ENCODE measurements at regions not wholly inside any gene's neighbourhood (a gene's known extent, or its start where the extent isn't known, plus 50 kb on each side); places are given as distances from the start of the nearest gene placed in this dataset.
"Not testable (repeated sequence)": the region's sequence is repeated elsewhere in the genome, so short reads cannot be mapped to it uniquely, and the experiment has no call there.

DNA sequence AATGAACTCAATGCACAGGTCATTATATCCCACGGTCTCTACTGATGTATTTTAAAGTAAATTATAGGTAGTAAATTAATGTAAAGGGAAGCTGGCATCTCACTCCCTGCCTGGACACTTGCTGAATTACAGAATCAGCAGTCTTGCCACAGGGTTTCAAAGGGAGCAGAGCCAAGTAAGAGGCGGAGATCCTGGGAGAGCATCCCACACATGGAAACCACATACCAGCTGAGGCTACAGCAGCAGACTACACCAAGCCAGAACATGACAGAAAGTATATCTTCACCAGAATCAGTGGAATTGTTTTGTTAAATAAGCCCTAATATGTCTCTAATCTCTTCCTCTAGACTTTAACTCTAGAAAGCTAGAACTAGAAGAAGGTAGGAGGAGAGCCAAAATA is 1689.2 kb upstream of the WWC1 start:
- Histone ChIP-seq H3K27ac (ENCODE audit: low read depth in 2 of 2, low read length in 2 of 2) (no peak overlapping the region), H3K9ac (ENCODE audit: low read depth in 1 of 2, low read length in 2 of 2) (no peak overlapping the region)

DNA sequence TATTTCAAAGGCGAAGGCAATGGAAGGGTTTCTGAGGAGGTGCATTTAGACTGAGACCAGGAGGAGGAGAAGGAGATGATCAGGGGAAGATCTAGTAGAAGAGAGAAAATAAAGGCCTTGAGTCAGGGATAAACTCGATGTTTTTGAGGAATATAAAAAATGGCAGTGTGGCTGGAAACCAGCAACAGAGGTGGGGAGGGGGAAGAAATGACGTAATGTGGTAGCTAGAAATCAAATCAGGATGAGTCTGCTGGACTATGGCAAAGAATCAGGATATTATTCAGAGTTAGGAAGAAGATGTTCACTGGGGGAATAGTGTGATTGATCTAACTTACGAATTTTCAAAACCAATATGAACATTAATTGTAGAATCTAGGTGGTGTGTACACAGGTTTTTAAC is 1673.9 kb upstream of the WWC1 start:
- Histone ChIP-seq H3K36me3 (ENCODE audit: control insufficient read depth in 2 of 2, insufficient read depth in 2 of 2, low read length in 2 of 2) (no peaks in the 10 kb centered on the region), H3K27ac (ENCODE audit: low read depth in 2 of 2, low read length in 2 of 2) (no peak overlapping the region), H3K9me3 (ENCODE audit: control insufficient read depth in 2 of 2, low read length in 2 of 2) (peaks cover 0 to 4% of the 10 kb centered on the region in 2 donors), H3K4me1 (ENCODE audit: control insufficient read depth in 2 of 2, insufficient read depth in 2 of 2, low read length in 2 of 2) (no peaks in the 10 kb centered on the region), H3K4me3 (ENCODE audit: low read length in 2 of 2) (no peak overlapping the region), H3K9ac (ENCODE audit: low read depth in 1 of 2, low read length in 2 of 2) (no peak overlapping the region), H3K27me3 (ENCODE audit: control insufficient read depth in 2 of 2, insufficient read depth in 2 of 2, low read length in 2 of 2) (no peaks in the 10 kb centered on the region)

More for the DNA sequence above, 1689.2 kb upstream of the WWC1 start:
- Histone ChIP-seq H3K9me3 (ENCODE audit: control insufficient read depth in 2 of 2, low read length in 2 of 2) (no peaks in the 10 kb centered on the region), H3K4me1 (ENCODE audit: control insufficient read depth in 2 of 2, insufficient read depth in 2 of 2, low read length in 2 of 2) (no peaks in the 10 kb centered on the region), H3K36me3 (ENCODE audit: control insufficient read depth in 2 of 2, insufficient read depth in 2 of 2, low read length in 2 of 2) (no peaks in the 10 kb centered on the region), H3K4me3 (ENCODE audit: low read length in 2 of 2) (no peak overlapping the region), H3K27me3 (ENCODE audit: control insufficient read depth in 2 of 2, insufficient read depth in 2 of 2, low read length in 2 of 2) (no peaks in the 10 kb centered on the region)

DNA sequence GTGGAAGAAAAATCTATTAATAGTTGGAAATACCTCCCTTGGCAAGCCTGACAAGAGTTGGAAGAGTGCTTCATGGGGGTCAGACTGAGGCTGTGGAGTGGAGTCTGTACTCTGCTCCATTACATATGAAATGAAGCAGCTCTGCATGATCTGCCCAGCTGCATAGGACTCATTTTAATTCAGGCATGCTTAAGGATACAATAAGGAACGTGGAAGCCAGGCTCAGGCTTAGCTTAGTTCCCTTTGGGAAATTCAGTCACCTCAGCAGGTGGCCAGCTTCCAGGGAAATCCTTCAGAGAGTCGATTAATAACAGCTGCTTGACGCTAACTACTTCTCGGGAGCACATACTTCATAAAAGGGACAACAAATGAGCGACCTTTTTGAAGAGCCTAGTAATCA is 1672.9 kb upstream of the WWC1 start:
- H3K9ac ChIP-seq (ENCODE audit: low read depth in 1 of 2, low read length in 2 of 2): no peak overlapping the region
- H3K4me1 ChIP-seq (ENCODE audit: control insufficient read depth in 2 of 2, insufficient read depth in 2 of 2, low read length in 2 of 2): no peaks in the 10 kb centered on the region
- H3K4me3 ChIP-seq (ENCODE audit: low read length in 2 of 2): no peak overlapping the region
- peaks cover 0 to 4% of the 10 kb centered on the region in 2 donors for H3K9me3 ChIP-seq (ENCODE audit: control insufficient read depth in 2 of 2, low read length in 2 of 2)
- no peaks in the 10 kb centered on the region for H3K27me3 ChIP-seq (ENCODE audit: control insufficient read depth in 2 of 2, insufficient read depth in 2 of 2, low read length in 2 of 2)
- no peak overlapping the region for H3K27ac ChIP-seq (ENCODE audit: low read depth in 2 of 2, low read length in 2 of 2)
- H3K36me3 ChIP-seq (ENCODE audit: control insufficient read depth in 2 of 2, insufficient read depth in 2 of 2, low read length in 2 of 2): no peaks in the 10 kb centered on the region

DNA sequence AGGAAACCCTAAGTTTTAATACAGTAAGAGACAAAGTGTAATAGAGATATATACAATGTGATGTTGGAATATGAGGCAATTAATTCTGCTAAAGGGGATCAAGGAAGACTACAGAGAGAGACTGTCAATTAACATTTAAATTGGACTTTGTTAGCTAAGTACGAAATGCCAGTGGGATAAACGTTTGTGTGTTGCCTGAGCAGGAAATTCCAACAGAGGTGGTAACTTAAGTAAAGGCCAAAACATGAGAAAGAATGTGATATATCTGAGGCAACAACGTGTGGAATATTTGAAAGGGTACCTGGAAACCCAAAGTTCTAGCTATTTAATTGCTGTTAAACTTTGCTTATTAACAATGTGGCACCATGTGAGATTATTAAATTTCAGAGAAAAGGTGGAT is 1666.9 kb upstream of the WWC1 start:
- Histone ChIP-seq H3K9ac (ENCODE audit: low read depth in 1 of 2, low read length in 2 of 2) (no peak overlapping the region), H3K27ac (ENCODE audit: low read depth in 2 of 2, low read length in 2 of 2) (no peak overlapping the region), H3K4me3 (ENCODE audit: low read length in 2 of 2) (no peak overlapping the region), H3K27me3 (ENCODE audit: control insufficient read depth in 2 of 2, insufficient read depth in 2 of 2, low read length in 2 of 2) (no peaks in the 10 kb centered on the region), H3K36me3 (ENCODE audit: control insufficient read depth in 2 of 2, insufficient read depth in 2 of 2, low read length in 2 of 2) (no peaks in the 10 kb centered on the region), H3K4me1 (ENCODE audit: control insufficient read depth in 2 of 2, insufficient read depth in 2 of 2, low read length in 2 of 2) (no peaks in the 10 kb centered on the region), H3K9me3 (ENCODE audit: control insufficient read depth in 2 of 2, low read length in 2 of 2) (no peaks in the 10 kb centered on the region)

DNA sequence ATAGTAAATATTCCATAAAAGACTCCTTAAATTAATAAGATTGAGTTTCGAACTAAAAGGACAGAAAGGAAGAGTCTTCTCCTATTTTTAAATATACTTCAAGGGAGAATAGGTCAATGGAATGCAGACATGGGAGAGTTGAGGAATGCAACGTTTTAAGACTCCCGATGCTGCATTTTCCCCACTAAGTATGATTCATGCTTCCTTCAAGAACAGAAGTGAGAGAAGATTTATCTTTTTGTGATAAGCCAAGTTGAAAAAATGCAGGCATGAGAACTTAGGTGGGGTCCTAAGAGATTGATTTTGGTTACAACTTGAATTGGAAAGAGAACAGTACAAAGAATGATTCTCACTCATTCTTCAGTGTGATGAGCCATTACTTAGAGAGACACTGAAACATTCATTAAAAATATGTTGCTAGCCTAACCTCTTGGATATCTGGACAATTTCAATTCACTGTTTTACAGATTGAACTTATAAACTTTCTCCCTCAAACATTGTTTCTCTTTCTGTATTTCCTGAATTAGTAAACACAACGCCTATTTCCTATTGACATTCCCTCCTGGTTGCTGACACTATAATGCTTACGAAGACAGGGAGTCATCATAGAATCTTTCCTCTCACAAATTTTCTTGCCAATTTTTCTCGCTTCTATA is 1666.1 kb upstream of the WWC1 start:
- no peak overlapping the region for H3K9ac ChIP-seq (ENCODE audit: low read depth in 1 of 2, low read length in 2 of 2)
- H3K9me3 ChIP-seq (ENCODE audit: control insufficient read depth in 2 of 2, low read length in 2 of 2): no peaks in the 10 kb centered on the region
- H3K27me3 ChIP-seq (ENCODE audit: control insufficient read depth in 2 of 2, insufficient read depth in 2 of 2, low read length in 2 of 2): no peaks in the 10 kb centered on the region
- no peaks in the 10 kb centered on the region for H3K4me1 ChIP-seq (ENCODE audit: control insufficient read depth in 2 of 2, insufficient read depth in 2 of 2, low read length in 2 of 2)
- H3K4me3 ChIP-seq (ENCODE audit: low read length in 2 of 2): no peak overlapping the region
- H3K36me3 ChIP-seq (ENCODE audit: control insufficient read depth in 2 of 2, insufficient read depth in 2 of 2, low read length in 2 of 2): no peaks in the 10 kb centered on the region
- no peak overlapping the region for H3K27ac ChIP-seq (ENCODE audit: low read depth in 2 of 2, low read length in 2 of 2)

DNA sequence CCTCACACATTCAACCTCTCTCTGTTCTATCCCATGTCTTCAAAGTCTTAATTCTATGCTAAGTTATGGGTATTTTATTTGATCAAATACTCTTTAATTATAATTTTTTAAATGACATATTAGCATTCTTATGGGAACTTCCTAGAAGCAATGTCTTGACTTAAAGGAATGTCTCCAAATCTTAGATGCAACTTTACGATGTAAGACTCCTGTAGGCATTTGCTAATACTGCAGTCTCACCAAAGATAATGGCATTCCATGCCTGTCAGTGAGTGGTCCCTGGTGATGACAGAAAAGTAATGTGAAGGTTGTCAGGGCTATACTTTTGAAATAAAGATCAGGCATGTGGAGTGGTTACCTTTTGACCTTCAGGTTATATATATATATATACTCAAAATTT is 1654.2 kb upstream of the WWC1 start:
- no peaks in the 10 kb centered on the region for H3K4me1 ChIP-seq (ENCODE audit: control insufficient read depth in 2 of 2, insufficient read depth in 2 of 2, low read length in 2 of 2)
- H3K9me3 ChIP-seq (ENCODE audit: control insufficient read depth in 2 of 2, low read length in 2 of 2): no peaks in the 10 kb centered on the region
- no peaks in the 10 kb centered on the region for H3K36me3 ChIP-seq (ENCODE audit: control insufficient read depth in 2 of 2, insufficient read depth in 2 of 2, low read length in 2 of 2)
- no peaks in the 10 kb centered on the region for H3K27me3 ChIP-seq (ENCODE audit: control insufficient read depth in 2 of 2, insufficient read depth in 2 of 2, low read length in 2 of 2)
- H3K4me3 ChIP-seq (ENCODE audit: low read length in 2 of 2): no peak overlapping the region
- no peak overlapping the region for H3K9ac ChIP-seq (ENCODE audit: low read depth in 1 of 2, low read length in 2 of 2)
- H3K27ac ChIP-seq (ENCODE audit: low read depth in 2 of 2, low read length in 2 of 2): no peak overlapping the region

DNA sequence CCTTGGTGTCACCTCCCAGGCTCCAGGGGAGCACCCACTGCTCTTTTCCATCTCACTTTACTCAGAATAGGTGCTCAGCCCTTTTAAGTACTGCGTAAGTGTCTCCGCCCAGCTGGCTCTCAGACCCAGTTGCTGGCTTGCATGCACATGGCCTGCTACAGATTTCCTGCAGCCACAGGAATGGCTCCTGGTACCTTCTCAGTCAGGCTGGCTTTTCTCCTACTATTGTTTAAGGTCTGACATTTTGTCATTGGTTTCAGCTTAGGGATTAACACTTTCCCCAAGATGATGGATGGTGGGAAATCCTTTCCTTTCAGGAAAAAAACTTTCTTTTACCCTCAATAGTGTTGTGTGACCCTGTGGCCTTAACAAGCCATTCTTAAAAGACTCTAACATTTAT is 1652.3 kb upstream of the WWC1 start:
- Histone ChIP-seq H3K4me3 (ENCODE audit: low read length in 2 of 2) (no peak overlapping the region), H3K27ac (ENCODE audit: low read depth in 2 of 2, low read length in 2 of 2) (no peak overlapping the region), H3K36me3 (ENCODE audit: control insufficient read depth in 2 of 2, insufficient read depth in 2 of 2, low read length in 2 of 2) (no peaks in the 10 kb centered on the region), H3K4me1 (ENCODE audit: control insufficient read depth in 2 of 2, insufficient read depth in 2 of 2, low read length in 2 of 2) (no peaks in the 10 kb centered on the region), H3K9me3 (ENCODE audit: control insufficient read depth in 2 of 2, low read length in 2 of 2) (peaks cover 0 to 2% of the 10 kb centered on the region in 2 donors), H3K27me3 (ENCODE audit: control insufficient read depth in 2 of 2, insufficient read depth in 2 of 2, low read length in 2 of 2) (no peaks in the 10 kb centered on the region), H3K9ac (ENCODE audit: low read depth in 1 of 2, low read length in 2 of 2) (no peak overlapping the region)

DNA sequence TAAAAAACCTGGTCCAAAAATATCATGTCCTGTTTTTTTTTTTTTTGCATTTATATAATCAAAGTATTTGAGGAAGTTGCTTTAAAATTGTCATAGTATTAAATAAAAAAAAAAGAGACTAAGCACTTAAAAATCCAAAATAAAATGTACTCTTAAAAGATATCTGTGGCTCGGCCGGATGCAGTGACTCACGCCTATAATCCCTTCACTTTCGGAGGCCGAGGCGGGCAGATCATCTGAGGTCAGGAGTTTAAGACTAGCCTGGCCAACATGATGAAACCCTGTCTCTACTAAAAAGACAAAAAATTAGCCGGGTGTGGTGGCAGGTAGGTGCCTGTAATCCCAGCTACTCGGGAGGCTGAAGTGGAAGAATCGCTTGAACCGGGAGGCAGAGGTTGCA is 1651.3 kb upstream of the WWC1 start:
- H3K27me3 ChIP-seq (ENCODE audit: control insufficient read depth in 2 of 2, insufficient read depth in 2 of 2, low read length in 2 of 2); H3K9ac ChIP-seq (ENCODE audit: low read depth in 1 of 2, low read length in 2 of 2); H3K9me3 ChIP-seq (ENCODE audit: control insufficient read depth in 2 of 2, low read length in 2 of 2); H3K36me3 ChIP-seq (ENCODE audit: control insufficient read depth in 2 of 2, insufficient read depth in 2 of 2, low read length in 2 of 2); H3K4me1 ChIP-seq (ENCODE audit: control insufficient read depth in 2 of 2, insufficient read depth in 2 of 2, low read length in 2 of 2); H3K27ac ChIP-seq (ENCODE audit: low read depth in 2 of 2, low read length in 2 of 2); H3K4me3 ChIP-seq (ENCODE audit: low read length in 2 of 2): not testable (repeated sequence)

DNA sequence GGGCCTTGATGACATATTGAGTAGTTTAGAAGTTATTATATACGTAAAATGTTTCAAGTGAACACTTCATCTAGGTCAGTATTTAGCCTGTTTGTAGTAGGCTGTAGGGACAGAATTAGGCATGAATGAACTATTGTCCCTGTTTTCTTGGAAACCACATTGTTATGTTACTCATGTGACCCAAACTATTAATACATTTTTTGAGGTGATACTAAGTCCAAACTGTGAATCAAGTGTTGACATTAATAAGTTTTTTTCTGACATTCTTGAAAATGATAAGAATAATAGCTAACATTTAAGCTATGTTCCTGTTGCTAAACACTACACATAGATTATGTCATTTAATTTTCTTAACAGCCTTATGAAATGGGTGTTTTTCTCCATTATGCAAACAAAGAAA is 1642.7 kb upstream of the WWC1 start:
- no peak overlapping the region for H3K9ac ChIP-seq (ENCODE audit: low read depth in 1 of 2, low read length in 2 of 2)
- no peaks in the 10 kb centered on the region for H3K4me1 ChIP-seq (ENCODE audit: control insufficient read depth in 2 of 2, insufficient read depth in 2 of 2, low read length in 2 of 2)
- no peaks in the 10 kb centered on the region for H3K36me3 ChIP-seq (ENCODE audit: control insufficient read depth in 2 of 2, insufficient read depth in 2 of 2, low read length in 2 of 2)
- H3K27me3 ChIP-seq (ENCODE audit: control insufficient read depth in 2 of 2, insufficient read depth in 2 of 2, low read length in 2 of 2): no peaks in the 10 kb centered on the region
- H3K4me3 ChIP-seq (ENCODE audit: low read length in 2 of 2): no peak overlapping the region
- no peaks in the 10 kb centered on the region for H3K9me3 ChIP-seq (ENCODE audit: control insufficient read depth in 2 of 2, low read length in 2 of 2)
- no peak overlapping the region for H3K27ac ChIP-seq (ENCODE audit: low read depth in 2 of 2, low read length in 2 of 2)

DNA sequence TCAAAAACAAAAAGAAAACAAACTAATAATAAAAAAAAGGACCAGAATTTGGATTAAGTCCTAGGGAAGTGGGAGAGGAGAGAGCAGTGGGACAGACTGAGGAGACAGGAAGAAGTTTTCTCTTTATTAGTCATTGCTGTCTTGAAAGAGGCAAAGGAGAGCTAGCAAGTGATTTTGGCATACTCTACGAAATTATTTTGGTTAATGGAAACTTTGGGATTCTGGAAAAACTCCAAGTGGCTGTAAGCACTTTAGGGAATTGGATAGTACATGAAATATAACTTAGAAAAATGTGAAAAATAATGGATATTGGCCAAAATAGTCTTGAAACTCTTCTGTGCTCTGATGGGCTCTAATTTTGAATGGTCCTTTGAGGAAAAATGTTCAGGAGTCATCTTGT is 1641.8 kb upstream of the WWC1 start:
- Histone ChIP-seq H3K27me3 (ENCODE audit: control insufficient read depth in 2 of 2, insufficient read depth in 2 of 2, low read length in 2 of 2) (no peaks in the 10 kb centered on the region), H3K27ac (ENCODE audit: low read depth in 2 of 2, low read length in 2 of 2) (no peak overlapping the region), H3K36me3 (ENCODE audit: control insufficient read depth in 2 of 2, insufficient read depth in 2 of 2, low read length in 2 of 2) (no peaks in the 10 kb centered on the region), H3K4me1 (ENCODE audit: control insufficient read depth in 2 of 2, insufficient read depth in 2 of 2, low read length in 2 of 2) (no peaks in the 10 kb centered on the region), H3K4me3 (ENCODE audit: low read length in 2 of 2) (no peak overlapping the region), H3K9me3 (ENCODE audit: control insufficient read depth in 2 of 2, low read length in 2 of 2) (no peaks in the 10 kb centered on the region), H3K9ac (ENCODE audit: low read depth in 1 of 2, low read length in 2 of 2) (no peak overlapping the region)

DNA sequence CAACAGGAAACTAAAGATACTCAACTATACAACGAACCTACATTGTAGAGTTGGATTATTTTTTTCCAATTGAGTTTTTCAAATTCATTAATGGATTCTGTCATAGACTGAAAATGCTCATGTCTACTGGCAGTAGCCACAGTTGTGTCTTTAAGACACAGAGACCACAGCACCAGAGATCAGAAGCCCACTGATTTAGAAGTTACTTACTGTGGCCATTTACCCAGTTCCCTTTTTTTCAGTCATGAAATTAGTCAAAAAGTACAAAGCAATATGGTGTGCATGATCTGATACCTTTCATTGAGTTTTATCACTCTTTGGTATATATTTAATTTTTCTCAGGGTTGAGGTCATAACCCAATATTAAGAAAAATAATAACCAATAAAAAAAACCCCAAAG is 1640.2 kb upstream of the WWC1 start:
- peaks cover 0 to 4% of the 10 kb centered on the region in 2 donors for H3K9me3 ChIP-seq (ENCODE audit: control insufficient read depth in 2 of 2, low read length in 2 of 2)

More for the DNA sequence above, 1640.2 kb upstream of the WWC1 start:
- no peaks in the 10 kb centered on the region for H3K36me3 ChIP-seq (ENCODE audit: control insufficient read depth in 2 of 2, insufficient read depth in 2 of 2, low read length in 2 of 2)
- H3K9ac ChIP-seq (ENCODE audit: low read depth in 1 of 2, low read length in 2 of 2): no peak overlapping the region
- H3K4me1 ChIP-seq (ENCODE audit: control insufficient read depth in 2 of 2, insufficient read depth in 2 of 2, low read length in 2 of 2): no peaks in the 10 kb centered on the region
- no peak overlapping the region for H3K4me3 ChIP-seq (ENCODE audit: low read length in 2 of 2)
- no peak overlapping the region for H3K27ac ChIP-seq (ENCODE audit: low read depth in 2 of 2, low read length in 2 of 2)
- no peaks in the 10 kb centered on the region for H3K27me3 ChIP-seq (ENCODE audit: control insufficient read depth in 2 of 2, insufficient read depth in 2 of 2, low read length in 2 of 2)

Measured in mucosa of rectum (tissue), 2 donors.